ENCODE measurements at regions not wholly inside any gene's neighbourhood (a gene's known extent, or its start where the extent isn't known, plus 50 kb on each side); places are given as distances from the start of the nearest gene placed in this dataset.

DNA sequence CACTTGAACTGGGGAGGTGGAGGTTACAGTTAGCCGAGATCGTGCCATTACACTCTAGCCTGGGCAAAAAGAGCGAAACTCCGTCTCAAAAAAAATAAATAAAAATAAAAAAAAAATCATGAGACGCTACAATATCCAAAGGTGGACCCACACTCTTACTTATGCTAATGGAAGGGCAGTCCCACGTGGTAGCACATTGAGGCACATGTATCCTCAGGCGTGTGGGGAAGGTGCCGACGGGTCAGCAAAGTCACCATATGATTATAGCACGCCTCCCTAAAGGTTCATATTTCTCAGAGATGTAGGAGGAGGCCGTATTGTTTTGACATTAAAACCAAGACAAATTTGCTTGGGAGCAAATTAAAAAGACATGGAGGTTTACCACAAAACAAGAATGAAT is 201.6 kb downstream of the LRRC70 start:
- WGBS (ENCODE audit: insufficient coverage): no CpG with 5 or more reads among the region's 11 CpGs
- H3K4me3 Mint-ChIP-seq: no peak overlapping the region

DNA sequence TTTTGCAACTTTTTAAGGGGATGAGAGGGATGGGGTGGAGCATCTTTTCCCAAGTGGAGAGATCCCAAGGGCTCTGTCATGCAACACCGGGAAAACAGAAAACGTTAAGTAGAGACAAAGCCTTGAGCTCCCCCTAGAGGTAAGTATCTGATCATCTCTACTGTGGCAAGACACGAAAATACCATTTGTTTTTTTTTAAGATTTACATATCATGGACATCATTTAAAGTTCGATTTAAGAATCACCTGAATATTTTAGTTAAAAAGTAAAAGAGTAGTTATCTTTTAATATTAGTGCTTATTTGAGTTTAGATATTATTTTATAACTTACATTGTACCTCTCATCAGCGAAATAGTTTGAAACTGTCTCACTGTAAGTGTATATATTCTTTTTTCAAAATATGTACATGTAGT is 200.4 kb downstream of the LRRC70 start:
- Mint-ChIP-seq H3K36me3 (no peaks in the 10 kb centered on the region), H3K27ac (peak overlapping the region in 4 of 7 donors; percentile 20 to 63 (median 38)), H3K4me1 (peaks cover 22% of the 10 kb centered on the region), H3K9me3 (peaks cover 0 to 4% (median 0%) of the 10 kb centered on the region in 7 donors), H3K4me3 (peak overlapping the region; percentile 61 to 73), H3K27me3 (ENCODE audit: low read depth in 3 of 3) (peaks cover 0 to 4% (median 2%) of the 10 kb centered on the region in 3 donors)
- Histone ChIP-seq H4K20me1 (ENCODE audit: insufficient read depth, low read length) (no peaks in the 10 kb centered on the region), H3K4me3 (replicated peaks in 1 of 3; ENCODE audit: low read depth in 2 of 3, low read length in 3 of 3) (peak overlapping the region in 2 of 3 experiments; percentile 17 to 68), H3K4me1 (ENCODE audit: control insufficient read depth in 1 of 2, insufficient read depth in 2 of 2, low read length in 2 of 2) (peaks cover 13 to 19% of the 10 kb centered on the region in 2 donors), H3K4me2 (replicated peaks; ENCODE audit: extremely low read depth, low read length, poor library complexity, severe bottlenecking) (peak overlapping the region; percentile 72), H3K9me3 (replicated peaks in 1 of 2; ENCODE audit: control insufficient read depth in 1 of 2, insufficient read depth in 1 of 2, low read length in 2 of 2) (no peaks in the 10 kb centered on the region), H3K79me2 (ENCODE audit: insufficient read depth, low read length) (no peaks in the 10 kb centered on the region), H3K9ac (ENCODE audit: insufficient read depth, low read length, poor library complexity, severe bottlenecking) (no peak overlapping the region), H3K27ac (ENCODE audit: low read depth in 1 of 2, low read length in 2 of 2) (peak overlapping the region in 1 of 2 donors; percentile 62), H3K36me3 (replicated peaks in 1 of 2; ENCODE audit: control insufficient read depth in 1 of 2, insufficient read depth in 2 of 2, low read length in 2 of 2) (no peaks in the 10 kb centered on the region), H3K27me3 (ENCODE audit: control insufficient read depth in 2 of 2, insufficient read depth in 2 of 2, low read length in 2 of 2) (no peaks in the 10 kb centered on the region), H2AFZ (ENCODE audit: insufficient read depth, low read depth, low read length, poor library complexity, severe bottlenecking) (peak overlapping the region; percentile 63)
- no CpG with 5 or more reads among the region's 5 CpGs for WGBS (ENCODE audit: insufficient coverage)
- TF ChIP-seq, protein P1, sequence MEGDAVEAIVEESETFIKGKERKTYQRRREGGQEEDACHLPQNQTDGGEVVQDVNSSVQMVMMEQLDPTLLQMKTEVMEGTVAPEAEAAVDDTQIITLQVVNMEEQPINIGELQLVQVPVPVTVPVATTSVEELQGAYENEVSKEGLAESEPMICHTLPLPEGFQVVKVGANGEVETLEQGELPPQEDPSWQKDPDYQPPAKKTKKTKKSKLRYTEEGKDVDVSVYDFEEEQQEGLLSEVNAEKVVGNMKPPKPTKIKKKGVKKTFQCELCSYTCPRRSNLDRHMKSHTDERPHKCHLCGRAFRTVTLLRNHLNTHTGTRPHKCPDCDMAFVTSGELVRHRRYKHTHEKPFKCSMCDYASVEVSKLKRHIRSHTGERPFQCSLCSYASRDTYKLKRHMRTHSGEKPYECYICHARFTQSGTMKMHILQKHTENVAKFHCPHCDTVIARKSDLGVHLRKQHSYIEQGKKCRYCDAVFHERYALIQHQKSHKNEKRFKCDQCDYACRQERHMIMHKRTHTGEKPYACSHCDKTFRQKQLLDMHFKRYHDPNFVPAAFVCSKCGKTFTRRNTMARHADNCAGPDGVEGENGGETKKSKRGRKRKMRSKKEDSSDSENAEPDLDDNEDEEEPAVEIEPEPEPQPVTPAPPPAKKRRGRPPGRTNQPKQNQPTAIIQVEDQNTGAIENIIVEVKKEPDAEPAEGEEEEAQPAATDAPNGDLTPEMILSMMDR (IDR thresholded peaks at IDR 0.05): peak; percentile 89
- peak; percentile 11 to 46 (median 34) for DNase-seq
- intact Hi-C loops (cut with micrococcal nuclease): no loop called here

More for the DNA sequence above, 201.6 kb downstream of the LRRC70 start:
- H3K27ac ChIP-seq (ENCODE audit: low read depth in 1 of 2, low read length in 2 of 2): no peak overlapping the region
- peaks cover 22% of the 10 kb centered on the region for H3K4me1 Mint-ChIP-seq
- no peaks in the 10 kb centered on the region for H3K79me2 ChIP-seq (ENCODE audit: insufficient read depth, low read length)
- no peak overlapping the region for H3K9ac ChIP-seq (ENCODE audit: insufficient read depth, low read length, poor library complexity, severe bottlenecking)
- no peak for DNase-seq
- no peaks in the 10 kb centered on the region for H3K36me3 ChIP-seq (replicated peaks in 1 of 2; ENCODE audit: control insufficient read depth in 1 of 2, insufficient read depth in 2 of 2, low read length in 2 of 2)
- no peak overlapping the region for H3K27ac Mint-ChIP-seq
- H3K4me1 ChIP-seq (ENCODE audit: control insufficient read depth in 1 of 2, insufficient read depth in 2 of 2, low read length in 2 of 2): peaks cover 13 to 19% of the 10 kb centered on the region in 2 donors
- H3K9me3 ChIP-seq (replicated peaks in 1 of 2; ENCODE audit: control insufficient read depth in 1 of 2, insufficient read depth in 1 of 2, low read length in 2 of 2): no peaks in the 10 kb centered on the region
- peaks cover 0 to 6% (median 0%) of the 10 kb centered on the region in 7 donors for H3K9me3 Mint-ChIP-seq
- intact Hi-C loops (cut with micrococcal nuclease): no loop called here
- TF ChIP-seq, protein P1 (IDR thresholded peaks at IDR 0.05): no peak
- H3K27me3 ChIP-seq (ENCODE audit: control insufficient read depth in 2 of 2, insufficient read depth in 2 of 2, low read length in 2 of 2): no peaks in the 10 kb centered on the region
- H3K4me3 ChIP-seq (replicated peaks in 1 of 3; ENCODE audit: low read depth in 2 of 3, low read length in 3 of 3): no peak overlapping the region
- peaks cover 0 to 4% (median 2%) of the 10 kb centered on the region in 3 donors for H3K27me3 Mint-ChIP-seq (ENCODE audit: low read depth in 3 of 3)
- H3K4me2 ChIP-seq (replicated peaks; ENCODE audit: extremely low read depth, low read length, poor library complexity, severe bottlenecking): no peak overlapping the region
- H2AFZ ChIP-seq (ENCODE audit: insufficient read depth, low read depth, low read length, poor library complexity, severe bottlenecking): no peak overlapping the region
- no peaks in the 10 kb centered on the region for H3K36me3 Mint-ChIP-seq
- H4K20me1 ChIP-seq (ENCODE audit: insufficient read depth, low read length): no peaks in the 10 kb centered on the region

All from CD14-positive monocyte (primary cell).